ENCODE measurements at regions not wholly inside any gene's neighbourhood (a gene's known extent, or its start where the extent isn't known, plus 50 kb on each side); places are given as distances from the start of the nearest gene placed in this dataset.
A peak's percentile ranks its signal among the peaks of the same experiment; 100 is the strongest.

DNA sequence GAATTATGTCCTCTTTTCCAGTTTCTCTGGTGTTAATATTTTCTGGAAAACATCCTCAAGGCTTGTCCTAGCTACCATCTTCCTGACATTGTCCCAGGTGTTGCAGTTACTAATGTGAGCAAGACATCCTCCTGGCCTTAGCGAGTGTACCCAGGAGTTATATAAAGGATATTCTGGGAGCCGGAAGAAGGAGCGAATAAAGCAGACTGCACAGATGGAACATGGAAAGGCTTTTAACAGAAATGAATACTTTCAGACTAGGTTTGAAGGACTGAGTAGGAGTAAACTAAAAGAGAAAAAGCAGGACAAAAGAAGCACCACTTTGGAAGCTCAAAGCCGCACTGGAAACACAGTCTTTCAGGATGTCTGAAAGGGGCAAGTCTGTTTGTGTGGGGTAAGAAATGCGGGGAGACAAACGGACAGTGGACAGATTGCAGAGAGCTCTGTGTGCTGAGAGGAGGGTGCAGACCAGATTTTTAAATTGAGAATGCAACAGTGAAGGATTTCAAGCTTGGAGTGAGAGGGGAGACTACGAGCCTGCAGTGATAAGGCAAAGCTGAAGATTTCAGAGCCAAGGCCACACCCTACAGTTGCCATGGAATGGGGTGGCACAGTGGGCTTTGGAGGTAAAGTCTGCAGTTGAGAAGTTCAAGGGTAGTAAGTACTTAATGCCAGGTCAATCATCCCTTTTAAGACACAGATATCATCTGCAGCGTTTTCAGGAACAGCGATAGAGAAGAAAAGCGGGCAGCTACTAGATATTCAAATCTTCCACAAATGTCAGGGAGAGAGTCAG, 94.1 kb upstream of the TAF11L2 start:
- H3K36me3 ChIP-seq = no peaks in the 10 kb centered on the region
- H3K27me3 ChIP-seq = no peaks in the 10 kb centered on the region
- H3K4me1 ChIP-seq = peaks cover 16% of the 10 kb centered on the region
- DNase-seq (ENCODE audit: extremely low spot score in 2 of 2) = no peak
- TF ChIP-seq, protein P1, sequence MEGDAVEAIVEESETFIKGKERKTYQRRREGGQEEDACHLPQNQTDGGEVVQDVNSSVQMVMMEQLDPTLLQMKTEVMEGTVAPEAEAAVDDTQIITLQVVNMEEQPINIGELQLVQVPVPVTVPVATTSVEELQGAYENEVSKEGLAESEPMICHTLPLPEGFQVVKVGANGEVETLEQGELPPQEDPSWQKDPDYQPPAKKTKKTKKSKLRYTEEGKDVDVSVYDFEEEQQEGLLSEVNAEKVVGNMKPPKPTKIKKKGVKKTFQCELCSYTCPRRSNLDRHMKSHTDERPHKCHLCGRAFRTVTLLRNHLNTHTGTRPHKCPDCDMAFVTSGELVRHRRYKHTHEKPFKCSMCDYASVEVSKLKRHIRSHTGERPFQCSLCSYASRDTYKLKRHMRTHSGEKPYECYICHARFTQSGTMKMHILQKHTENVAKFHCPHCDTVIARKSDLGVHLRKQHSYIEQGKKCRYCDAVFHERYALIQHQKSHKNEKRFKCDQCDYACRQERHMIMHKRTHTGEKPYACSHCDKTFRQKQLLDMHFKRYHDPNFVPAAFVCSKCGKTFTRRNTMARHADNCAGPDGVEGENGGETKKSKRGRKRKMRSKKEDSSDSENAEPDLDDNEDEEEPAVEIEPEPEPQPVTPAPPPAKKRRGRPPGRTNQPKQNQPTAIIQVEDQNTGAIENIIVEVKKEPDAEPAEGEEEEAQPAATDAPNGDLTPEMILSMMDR (IDR thresholded peaks at IDR 0.05) = no peak
- TF ChIP-seq POLR2AphosphoS5 (IDR thresholded peaks at IDR 0.05; ENCODE audit: insufficient read depth in 1 of 2, low read depth in 1 of 2) (no peak), POLR2A (IDR thresholded peaks at IDR 0.05) (no peak)
- no peak overlapping the region for H3K4me3 ChIP-seq
- no peak overlapping the region for H3K27ac ChIP-seq
- intact Hi-C loops (cut with DNase I) = no loop called here
- no peaks in the 10 kb centered on the region for H3K9me3 ChIP-seq

DNA sequence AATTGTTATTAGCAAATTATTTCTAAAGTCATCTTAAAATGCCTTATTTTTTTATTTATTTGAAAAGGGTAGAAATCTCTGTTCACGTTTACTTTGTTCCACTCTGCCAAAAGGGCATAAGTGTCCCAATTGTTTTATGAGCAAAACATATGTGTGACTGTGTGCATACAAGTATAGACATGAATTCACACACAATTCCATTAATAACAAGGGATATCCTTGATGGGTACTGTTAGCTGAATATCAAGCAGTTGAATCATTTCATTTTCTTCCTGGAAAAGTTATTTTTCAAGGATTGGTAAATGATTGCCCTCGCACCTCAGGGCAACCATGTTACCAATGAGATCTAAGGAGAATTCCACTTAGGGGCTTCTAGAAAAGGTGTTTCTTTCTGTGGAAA, 92.1 kb upstream of the TAF11L2 start:
- intact Hi-C loops (cut with DNase I) = no loop called here
- H3K4me1 ChIP-seq = peaks cover 13% of the 10 kb centered on the region
- DNase-seq (ENCODE audit: extremely low spot score in 2 of 2) = no peak

DNA sequence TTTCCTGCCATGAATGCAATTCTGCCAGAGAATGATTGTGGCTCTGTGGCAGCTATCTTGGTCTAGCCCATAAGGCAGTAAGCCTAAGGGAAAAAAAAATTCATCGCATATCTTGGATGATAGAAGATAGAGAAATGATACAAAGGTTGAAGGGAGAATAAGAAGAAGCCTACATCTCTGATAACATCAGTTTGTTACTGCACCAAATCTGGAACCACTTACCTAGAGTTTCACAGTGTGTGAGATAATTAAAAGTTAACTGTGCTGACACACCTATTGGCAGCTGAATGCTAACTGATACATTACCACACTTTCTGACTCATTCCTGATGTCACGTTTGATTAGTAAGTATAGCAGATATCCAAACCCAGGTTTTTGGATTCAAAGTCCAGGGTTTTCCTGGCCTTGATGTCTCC, 91.6 kb upstream of the TAF11L2 start:
- Histone ChIP-seq H3K36me3 (no peaks in the 10 kb centered on the region), H3K4me1 (peaks cover 10% of the 10 kb centered on the region), H3K27ac (no peak overlapping the region), H3K9me3 (no peaks in the 10 kb centered on the region), H3K27me3 (no peaks in the 10 kb centered on the region), H3K4me3 (no peak overlapping the region)
- DNase-seq (ENCODE audit: extremely low spot score in 2 of 2) = no peak
- intact Hi-C loops (cut with DNase I) = no loop called here
- TF ChIP-seq POLR2A (IDR thresholded peaks at IDR 0.05) = no peak

More for the DNA sequence above, 92.1 kb upstream of the TAF11L2 start:
- TF ChIP-seq, protein P1 (IDR thresholded peaks at IDR 0.05) = no peak
- TF ChIP-seq POLR2AphosphoS5 (IDR thresholded peaks at IDR 0.05; ENCODE audit: insufficient read depth in 1 of 2, low read depth in 1 of 2) (no peak), POLR2A (IDR thresholded peaks at IDR 0.05) (no peak)
- no peaks in the 10 kb centered on the region for H3K9me3 ChIP-seq
- no peak overlapping the region for H3K4me3 ChIP-seq
- no peak overlapping the region for H3K27ac ChIP-seq
- H3K27me3 ChIP-seq = no peaks in the 10 kb centered on the region
- no peaks in the 10 kb centered on the region for H3K36me3 ChIP-seq

DNA sequence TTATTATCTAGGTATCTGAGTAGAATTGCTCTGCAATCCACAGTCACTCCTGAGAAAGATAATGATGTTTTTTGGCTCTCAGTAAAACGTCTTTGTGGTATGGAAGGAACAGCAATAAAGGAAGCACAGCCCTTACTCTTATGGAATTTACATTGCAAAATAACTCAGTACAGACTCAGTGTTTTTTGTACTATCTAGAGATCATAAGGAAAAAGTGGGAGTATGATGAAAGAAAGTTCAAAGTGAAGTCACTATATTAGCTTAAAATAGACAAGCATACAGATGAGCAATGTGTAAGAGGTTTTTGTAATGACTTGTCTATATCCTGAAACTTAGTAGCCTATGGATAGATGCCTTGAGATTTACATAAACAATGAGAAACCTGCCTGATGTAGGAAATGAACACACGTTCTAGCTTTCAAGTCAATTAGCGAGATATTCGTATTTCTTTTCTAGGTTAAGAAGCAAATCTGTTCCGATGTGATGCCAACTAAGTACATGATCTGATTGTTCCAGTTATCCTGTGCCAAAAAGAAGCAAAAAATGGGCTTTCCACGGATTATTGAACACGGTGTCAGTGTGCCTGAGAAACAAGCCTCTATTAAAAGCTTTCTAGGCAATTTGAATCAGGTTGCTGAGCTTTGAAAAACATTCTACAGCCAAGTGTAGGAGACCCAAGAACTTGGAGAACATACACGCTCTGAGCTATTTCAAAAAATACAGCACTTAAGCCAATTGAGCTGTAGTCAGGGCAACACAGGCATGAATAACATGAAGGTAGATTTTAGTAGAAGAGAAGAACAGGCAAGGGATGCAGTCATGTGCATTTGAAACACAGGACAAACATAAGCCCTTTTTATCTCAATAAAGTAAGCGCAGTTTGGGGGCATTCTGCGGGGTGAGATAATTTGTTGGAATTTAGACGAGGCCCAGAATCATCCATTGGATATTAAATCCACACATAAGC, 86.3 kb upstream of the TAF11L2 start:
- Histone ChIP-seq H3K36me3 (no peaks in the 10 kb centered on the region), H3K27ac (no peak overlapping the region), H3K9me3 (no peaks in the 10 kb centered on the region), H3K4me1 (no peaks in the 10 kb centered on the region), H3K27me3 (no peaks in the 10 kb centered on the region), H3K4me3 (no peak overlapping the region)
- DNase-seq (ENCODE audit: extremely low spot score in 2 of 2) = no peak
- TF ChIP-seq POLR2AphosphoS5 (IDR thresholded peaks at IDR 0.05; ENCODE audit: insufficient read depth in 1 of 2, low read depth in 1 of 2) (no peak), POLR2A (IDR thresholded peaks at IDR 0.05) (no peak)
- TF ChIP-seq, protein P1 (IDR thresholded peaks at IDR 0.05) = no peak
- intact Hi-C loops (cut with DNase I) = no loop called here

DNA sequence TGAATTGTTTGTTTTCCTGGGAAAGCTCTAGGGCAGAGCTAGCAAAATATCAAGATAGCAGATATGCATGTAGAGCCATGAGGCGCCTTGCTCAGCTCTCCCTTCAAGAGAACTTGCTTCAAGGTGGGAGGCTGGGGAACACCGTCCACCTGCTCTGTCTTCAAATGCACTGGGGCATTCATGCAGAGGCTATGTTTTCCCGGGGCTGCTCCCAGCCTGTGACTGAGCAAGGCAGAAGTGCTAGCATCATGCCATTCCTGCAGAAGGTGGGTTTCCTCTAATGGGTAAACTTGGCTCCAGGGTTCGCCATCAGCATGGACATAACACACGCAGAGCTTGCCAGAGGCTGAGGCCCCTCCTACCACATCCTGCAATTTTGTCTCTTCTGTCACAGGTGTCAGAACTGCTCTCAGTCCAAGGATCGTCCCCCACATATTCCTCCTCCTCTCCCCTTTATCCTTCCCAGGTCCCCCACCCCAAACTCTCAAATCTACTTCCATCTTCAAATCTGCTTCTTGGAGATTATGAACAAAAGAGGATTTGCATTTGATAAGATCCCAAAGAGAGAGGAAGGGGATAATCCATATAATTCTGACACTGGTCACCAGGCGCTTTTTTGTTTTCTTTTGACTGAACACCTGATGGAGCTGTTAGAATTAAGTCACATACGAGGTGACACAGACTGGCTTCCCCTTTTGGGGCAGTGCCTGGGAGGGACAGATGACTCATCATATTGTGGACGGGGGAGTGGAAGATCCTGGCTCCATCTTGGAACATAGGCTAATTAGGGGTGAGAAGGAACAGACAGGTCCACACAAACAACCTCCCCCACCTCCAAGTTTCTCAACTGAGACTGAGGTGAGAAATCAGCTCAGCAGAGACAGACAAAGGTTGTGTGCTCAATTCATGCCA, 85.0 kb upstream of the TAF11L2 start:
- no peaks in the 10 kb centered on the region for H3K9me3 ChIP-seq
- H3K27ac ChIP-seq = no peak overlapping the region
- DNase-seq (ENCODE audit: extremely low spot score in 2 of 2) = peak in 1 of 2 donors; percentile 71
- no peak overlapping the region for H3K4me3 ChIP-seq
- no peaks in the 10 kb centered on the region for H3K27me3 ChIP-seq
- TF ChIP-seq POLR2AphosphoS5 (IDR thresholded peaks at IDR 0.05; ENCODE audit: insufficient read depth in 1 of 2, low read depth in 1 of 2) (no peak), POLR2A (IDR thresholded peaks at IDR 0.05) (no peak)
- TF ChIP-seq, protein P1 (IDR thresholded peaks at IDR 0.05) = no peak
- H3K36me3 ChIP-seq = no peaks in the 10 kb centered on the region
- no peaks in the 10 kb centered on the region for H3K4me1 ChIP-seq
- intact Hi-C loops (cut with DNase I) = no loop called here
